KG1 (cell line): ENCODE measurements at regions not wholly inside any gene's neighbourhood (a gene's known extent, or its start where the extent isn't known, plus 50 kb on each side); places are given as distances from the start of the nearest gene placed in this dataset.

Source experiments
- DNase-seq: peaks from one replicate; lab custom pipeline; 2025; lab: John Stamatoyannopoulos, UW

DNA sequence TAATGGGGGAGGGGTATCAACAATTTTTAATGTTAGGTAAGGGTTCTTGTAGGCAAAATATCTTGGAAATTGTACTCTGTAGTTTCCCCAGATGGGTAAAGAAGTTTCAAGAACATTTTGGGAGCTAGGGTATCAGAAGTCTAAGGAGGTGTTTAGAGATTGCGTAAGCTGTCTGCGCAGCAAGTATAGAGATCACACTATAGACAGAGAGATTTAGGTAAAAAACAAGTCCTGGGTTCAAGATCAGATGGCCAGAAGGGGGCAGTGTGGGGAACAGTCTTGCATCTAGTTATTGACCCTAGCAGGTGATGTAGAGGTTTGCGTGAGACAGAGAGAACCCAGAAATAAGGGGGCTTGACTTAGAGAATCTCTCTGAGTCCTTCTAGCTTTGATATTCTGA lies 80.8 kb downstream of the S1PR1 start:
- DNase-seq: no peak

DNA sequence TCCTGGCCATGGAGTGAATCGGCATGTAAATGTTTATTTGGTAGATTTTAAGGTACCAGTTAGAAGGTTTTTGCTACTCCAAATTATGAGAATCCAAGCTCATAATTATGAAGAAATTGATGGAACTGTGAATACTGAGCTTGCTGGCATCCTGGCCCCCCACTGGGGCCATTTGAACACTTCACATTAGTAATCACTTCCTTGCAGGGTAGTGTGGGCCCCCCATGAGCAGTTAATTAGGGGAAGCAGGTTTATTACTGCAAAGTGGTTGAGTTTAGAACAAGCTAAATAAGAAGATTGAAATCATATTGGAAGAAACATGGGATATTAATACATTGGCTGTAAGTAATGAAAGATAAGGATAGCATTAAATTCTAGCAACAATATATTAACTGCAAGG lies 86.7 kb downstream of the S1PR1 start:
- DNase-seq: no peak

DNA sequence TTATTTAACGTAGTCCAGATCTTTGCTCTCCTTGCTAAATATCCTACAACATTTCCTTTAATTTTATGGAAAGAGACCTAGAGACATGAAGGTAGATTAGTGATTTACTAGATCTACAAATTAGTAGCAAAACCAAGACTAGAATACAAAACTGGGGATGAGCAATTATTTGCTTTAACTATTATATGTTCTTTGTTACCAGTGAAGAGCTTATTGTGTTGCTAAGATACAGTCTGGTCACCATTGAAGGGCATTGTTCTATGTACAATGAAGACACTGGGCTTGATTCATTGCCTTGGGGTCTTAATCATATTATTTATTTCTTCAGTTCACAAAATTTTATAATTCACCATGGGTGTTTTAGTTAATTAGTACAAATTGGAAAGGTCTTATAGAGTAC lies 88.3 kb downstream of the S1PR1 start:
- DNase-seq: no peak

DNA sequence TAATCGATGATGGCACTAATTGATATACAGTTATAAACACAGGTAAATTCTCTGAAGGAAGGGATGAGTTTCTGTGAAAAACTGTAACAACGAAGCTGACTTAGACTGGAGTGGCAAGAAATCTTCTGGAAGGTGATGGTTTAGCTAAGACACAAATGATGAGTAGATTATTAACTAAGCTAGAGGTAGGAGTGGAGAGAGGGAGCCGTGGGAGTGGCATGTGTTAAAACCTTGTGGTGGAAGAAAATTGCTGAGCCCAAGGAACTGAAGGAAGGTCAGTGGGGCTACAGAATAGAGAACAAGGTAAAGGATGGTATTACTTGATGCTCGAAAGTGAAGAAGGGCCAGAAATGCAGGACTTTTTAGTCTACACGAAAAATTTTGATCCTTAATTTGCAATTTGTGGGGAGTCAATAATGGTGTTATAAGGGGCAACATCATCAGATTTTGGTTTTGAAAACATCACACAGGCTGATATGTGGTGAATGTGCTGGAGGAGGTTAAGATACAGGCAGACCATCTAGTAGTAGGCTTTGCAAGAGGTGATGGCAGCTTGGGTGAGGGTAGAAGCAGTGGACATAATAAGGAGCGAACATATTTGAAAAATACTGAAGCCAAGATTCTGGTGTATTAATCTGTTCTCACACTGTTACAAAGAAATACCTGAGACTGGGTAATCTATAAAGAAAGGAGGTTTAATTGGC lies 93.8 kb downstream of the S1PR1 start:
- DNase-seq: no peak

DNA sequence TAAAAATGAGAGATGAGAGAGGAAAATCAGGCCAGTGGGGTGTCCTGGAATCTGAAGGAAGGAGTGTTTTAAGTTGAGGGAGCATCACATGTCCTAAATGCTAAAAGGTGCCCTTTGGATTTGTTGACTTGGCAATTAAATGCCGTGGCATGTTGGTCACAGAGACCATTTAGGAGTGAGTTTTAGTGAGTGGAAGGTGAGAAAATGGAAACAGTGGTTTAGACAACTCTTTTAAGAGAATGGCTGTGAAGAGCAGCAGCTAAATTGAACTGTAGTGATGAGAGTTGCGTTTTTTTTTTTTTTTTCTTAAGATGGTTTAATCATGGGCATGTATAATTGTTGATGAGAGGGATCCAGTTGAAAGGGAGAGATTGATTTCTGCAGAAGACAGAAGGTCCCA lies 95.0 kb downstream of the S1PR1 start:
- DNase-seq: no peak

DNA sequence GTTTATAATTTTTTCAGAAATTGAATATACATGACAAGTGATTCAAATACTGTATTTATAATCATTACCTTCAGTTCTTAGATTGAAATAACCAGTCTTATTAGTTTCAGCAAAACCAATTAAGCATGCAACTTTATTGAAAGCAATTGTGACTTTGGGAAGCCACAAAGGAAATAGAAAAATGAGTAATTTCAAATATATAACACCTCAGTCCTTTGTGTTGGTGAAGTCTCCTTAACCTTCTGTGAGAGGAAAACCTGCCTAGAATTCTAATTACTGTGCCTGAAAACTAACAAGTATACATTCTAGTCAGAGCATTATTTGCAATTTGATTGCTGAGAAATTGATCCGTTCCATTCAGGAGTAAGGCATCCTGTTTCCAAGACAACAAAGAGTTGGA lies 95.8 kb downstream of the S1PR1 start:
- DNase-seq: no peak

DNA sequence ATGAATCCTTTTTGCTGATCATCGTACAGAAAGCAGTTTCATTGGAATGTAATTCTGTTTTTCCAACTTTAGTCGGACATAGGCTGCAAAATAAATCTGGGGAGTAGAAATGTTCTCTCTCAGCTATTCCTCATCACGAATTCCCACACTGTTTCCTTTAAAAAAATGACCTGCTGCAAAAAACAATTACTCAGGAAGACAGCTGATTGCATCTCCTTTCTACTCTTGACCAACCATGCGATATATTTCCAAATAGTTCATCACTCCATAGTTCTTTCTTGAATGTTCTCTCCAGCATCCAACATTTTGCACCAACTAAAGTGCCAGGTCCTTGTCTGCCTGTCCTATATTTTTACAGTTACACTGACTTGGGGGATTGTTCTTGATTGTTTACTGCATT lies 96.4 kb downstream of the S1PR1 start:
- no peak for DNase-seq

DNA sequence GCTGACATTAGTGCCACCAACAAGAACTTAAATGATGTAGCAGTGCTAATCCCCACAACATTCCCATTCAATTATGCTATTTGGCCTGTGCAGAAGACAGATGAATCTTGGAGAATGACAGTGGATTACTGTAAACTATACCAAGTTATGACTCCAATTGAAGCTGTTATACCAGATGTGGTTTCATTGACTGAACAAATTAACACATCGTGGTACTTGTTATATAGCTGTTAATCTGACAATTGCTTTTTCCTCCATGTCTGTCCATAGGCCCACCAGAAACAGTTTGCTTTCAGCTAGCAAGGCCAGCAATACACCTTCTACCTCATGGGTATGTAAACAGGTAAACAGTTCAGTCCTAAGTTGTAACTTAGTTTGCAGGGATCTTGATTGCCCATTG lies 101.1 kb downstream of the S1PR1 start:
- no peak for DNase-seq

DNA sequence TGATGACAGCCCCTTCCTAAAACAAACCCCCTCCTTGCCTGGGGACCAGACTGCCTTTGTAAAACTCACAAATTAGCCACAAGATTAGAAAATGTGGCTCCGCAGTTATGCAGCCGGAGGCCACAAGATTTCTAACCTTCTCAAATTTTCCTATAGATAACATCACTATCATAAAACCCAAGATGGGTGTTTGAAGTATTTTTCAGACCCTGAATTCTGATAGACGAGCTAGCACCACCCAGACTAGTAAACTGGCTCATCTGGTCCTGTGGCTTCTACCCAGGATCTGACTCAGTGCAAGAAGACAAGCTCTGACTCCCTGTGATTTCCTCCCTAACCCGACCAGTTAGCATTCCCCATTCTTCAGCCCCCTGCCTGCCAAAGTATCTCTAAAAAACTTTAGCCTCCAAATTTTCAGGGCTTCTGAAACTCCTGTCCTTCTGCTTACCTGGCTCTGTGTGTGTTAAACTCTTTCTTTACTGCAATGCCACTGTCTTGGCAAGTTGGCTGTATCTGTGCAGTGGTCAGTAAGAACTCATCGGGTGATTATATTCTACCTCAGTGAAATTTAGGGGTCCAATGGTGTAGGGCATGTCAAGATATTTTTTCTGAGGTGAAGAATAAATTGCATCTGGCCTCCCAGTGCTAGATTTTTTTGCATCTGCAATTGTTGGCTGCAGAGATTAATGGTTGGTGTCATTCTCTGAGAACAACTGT lies 102.1 kb downstream of the S1PR1 start:
- DNase-seq: no peak

DNA sequence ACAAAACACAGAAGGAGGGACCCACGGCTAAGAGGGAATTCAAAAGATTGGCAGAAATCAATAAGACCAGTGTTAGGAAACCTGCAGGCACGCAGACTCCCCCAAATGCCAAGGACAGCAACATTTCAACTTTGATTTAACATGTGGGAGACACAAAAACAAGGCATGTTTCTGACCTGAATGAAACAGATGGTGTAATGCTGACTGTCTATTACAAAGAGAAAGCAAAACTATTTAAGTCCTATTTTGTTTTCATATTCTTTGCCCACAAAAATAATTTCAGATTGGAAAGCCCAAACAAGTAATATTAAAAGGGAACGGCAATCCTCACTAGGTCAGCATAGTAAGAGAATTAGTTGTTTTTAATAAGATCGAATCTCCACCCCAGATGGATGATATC lies 107.9 kb downstream of the S1PR1 start:
- no peak for DNase-seq

DNA sequence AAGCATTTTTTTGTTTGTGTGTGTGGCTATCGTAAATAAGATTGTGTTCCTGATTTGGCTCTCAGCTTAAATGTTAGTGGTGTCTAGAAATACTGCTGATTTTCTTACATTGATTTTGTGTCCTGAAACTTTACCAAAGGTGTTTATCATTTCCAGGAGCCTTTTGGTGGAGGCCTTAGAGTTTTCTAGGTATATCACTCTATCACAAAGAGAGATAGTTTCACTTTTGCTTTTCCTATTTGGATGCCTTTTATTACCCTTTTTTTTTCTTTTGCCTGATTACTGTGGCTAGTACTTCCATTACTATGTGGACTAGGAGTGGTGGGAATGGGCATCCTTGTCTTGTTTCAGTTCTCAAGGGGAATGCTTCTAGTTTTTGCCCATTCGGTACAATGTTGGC lies 109.6 kb downstream of the S1PR1 start:
- no peak for DNase-seq

DNA sequence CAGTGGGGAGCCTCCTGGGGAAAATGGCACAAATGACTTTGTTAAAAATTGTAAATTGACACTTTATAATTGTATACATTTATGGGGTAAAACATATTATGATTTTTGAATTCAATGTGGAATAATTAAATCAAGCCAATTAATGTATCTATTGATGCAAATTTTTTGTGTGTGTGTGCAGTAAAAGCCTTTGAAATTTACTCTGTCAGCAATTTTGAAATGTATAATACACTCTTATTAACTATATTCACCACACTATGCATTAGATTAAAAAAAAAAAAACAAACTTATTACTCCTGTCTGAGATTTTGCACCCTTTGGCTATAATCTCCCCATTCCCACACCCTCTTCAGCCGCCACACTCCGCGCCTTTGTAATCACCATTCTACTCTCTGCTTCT lies 119.2 kb downstream of the S1PR1 start:
- no peak for DNase-seq

DNA sequence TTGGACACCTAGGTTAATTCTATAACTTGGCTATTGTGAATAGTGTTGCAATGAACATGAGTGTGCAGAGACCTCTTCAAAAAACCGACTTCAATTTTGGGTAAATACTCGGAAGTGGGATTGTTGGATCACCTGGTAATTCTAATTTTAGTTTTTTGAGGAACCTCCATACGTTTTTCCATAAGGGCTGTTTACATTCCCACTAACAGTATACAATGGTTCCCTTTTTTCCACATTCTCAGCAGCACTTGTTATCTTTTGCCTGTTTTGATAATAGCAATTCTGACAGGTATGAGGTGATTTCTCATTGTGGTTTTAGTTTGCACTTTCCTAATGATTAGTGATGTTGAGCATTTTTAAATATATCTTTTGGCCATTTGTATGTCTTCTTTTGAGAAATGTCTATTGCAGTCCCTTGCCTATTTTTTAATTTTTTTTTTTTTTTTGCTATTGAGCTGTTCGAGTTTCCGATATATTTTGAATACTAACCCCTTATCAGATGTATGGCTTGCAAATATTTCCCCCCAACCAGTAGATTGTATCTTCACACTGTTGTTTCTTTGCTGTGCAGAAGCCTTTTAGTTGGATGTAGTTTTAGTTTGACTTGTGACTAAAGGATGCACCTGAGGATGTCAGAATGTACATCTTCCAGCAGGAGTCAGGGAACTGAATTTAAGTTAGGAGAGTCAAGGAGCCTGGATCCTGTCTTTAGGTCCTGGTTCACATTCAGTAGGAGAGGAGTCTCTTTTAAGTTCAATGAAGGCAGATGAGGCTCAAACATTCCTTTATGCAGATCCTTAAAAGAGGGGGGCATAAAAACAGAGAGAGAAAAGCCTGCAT lies 120.0 kb downstream of the S1PR1 start:
- DNase-seq: no peak

DNA sequence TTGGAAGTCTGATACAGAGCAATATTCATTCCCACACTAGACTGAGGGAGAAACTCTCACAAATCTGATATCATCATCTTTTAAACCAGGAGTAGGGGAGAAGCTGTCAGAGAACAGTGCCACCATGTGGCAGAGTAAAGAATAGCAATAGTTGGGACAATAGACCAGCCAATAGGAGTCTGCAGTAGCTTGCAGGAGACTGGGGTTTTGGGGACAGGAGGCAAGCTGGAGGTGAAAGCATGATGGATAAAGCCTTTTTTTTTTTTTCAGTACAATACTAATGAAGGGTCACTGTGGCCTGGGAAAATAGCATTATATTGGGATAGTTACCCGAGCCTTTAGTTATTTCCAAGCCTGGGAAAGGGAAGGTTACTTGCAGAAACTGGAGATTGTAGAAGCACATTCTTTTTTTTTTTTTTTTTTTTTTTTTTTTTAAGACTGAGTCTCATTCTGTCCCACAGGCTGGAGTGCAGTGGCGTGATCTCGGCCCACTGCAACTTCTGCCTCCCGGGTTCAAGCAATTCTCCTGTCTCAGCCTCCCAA lies 120.7 kb downstream of the S1PR1 start:
- peak; percentile 20 for DNase-seq

DNA sequence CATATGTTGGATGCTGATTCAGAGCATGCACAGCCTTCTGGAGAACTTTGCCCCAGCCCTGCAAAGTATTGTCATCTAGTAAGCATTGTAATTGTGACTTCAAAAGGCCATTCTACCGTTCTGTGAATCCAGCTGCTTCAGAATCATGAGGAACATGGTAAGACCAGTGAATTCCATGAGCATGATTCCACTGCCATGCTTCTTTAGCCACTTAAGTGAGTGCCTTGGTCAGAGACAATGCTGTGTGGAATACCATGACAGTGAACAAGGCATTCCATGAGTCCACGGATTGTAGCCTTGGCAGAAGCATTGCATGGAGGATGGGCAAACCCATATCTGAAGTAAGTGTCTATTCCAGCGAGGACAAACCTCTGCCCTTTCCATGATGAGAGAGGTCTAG lies 123.7 kb downstream of the S1PR1 start:
- no peak for DNase-seq

DNA sequence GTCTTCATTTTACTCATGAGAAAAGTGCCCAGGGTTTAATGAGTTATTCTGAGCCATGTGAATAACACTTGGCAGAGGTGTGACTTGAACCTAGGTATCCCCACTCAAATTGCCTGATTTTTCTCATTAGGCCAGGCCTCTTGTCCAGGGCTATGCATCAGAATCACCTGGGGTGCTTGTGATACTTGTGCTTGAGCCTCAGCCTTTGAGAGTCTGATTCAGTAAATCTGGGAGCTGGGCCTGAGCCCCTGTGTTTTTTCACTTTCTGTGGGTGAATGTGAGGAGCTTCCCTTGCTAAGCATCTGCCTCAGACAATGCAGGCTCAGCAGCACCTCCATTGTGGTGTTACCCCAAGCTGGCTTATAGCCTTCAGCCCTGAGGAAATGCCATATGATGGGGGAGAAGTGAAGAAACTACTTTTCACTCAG lies 127.1 kb downstream of the S1PR1 start:
- no peak for DNase-seq

DNA sequence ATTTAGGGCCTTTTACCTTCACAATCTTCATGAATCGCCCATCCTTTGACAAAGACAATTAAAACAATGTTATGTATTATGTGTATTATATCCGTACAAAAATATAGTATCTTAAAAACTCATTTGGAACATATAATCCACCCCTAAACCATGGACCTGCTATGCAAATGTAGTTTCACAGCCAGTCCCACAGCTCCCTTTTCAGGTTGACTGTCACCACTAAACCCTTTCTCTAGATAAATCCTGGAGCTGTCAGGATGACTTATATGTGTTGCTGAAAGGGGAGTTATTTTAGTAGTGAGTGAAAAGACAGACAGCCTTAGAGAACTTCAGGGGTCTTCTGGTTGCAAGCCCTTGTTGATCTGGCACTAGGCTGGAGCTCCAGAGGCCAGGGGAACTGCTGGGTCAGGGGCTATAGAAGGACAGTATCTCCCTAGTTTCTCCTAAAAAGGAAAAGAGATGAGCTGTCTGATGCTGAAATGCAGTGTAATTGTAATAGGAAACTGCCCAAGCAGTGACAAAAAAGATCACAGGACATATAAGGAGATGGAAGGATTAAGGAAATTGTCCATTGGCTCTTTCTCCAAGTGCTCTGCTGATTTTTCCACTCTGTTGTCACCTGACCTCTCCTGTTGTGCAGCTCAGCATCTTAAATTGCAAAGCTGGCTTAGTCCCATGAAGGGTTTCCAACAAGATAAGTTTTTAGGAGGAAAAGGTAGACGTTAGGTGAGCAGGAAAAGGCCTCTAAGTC lies 127.7 kb downstream of the S1PR1 start:
- DNase-seq: no peak

DNA sequence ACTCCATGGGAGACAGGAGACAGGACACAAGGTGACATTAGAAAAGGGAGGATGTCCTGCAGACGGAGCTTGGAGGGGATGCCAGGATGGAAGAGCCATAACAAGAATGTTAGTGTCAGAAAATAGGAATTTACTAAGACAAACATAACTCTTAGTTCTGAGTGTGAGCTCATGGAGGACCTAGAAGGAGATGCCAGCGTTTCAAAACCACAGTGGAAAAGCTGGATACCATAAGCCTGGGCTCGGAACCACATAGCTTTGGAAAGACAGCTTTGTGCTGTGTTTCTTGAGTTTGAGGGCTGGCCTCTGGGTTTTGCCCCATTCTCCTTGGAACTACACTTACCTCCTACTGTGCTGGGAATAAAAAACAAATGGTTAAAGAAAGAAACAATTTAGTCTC lies 128.4 kb downstream of the S1PR1 start:
- no peak for DNase-seq

DNA sequence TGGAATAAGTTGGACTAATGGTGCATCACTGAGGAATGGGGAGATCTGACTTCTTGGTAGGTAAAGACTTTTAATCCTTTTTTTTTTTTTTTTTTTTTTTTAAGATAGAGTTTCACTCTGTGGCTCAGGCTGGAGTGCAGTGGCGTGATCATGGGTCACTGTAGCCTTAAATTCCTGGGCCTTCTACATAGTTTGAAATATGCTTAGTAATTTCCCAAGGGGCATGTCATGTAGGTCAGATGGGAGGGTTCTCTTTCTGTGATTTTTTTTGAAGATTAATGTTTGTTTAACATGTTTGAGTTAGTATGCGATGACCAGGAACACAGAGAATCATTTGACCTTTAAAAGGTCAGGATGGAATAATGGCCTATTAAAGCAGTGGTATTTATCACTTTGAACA lies 129.1 kb downstream of the S1PR1 start:
- no peak for DNase-seq

DNA sequence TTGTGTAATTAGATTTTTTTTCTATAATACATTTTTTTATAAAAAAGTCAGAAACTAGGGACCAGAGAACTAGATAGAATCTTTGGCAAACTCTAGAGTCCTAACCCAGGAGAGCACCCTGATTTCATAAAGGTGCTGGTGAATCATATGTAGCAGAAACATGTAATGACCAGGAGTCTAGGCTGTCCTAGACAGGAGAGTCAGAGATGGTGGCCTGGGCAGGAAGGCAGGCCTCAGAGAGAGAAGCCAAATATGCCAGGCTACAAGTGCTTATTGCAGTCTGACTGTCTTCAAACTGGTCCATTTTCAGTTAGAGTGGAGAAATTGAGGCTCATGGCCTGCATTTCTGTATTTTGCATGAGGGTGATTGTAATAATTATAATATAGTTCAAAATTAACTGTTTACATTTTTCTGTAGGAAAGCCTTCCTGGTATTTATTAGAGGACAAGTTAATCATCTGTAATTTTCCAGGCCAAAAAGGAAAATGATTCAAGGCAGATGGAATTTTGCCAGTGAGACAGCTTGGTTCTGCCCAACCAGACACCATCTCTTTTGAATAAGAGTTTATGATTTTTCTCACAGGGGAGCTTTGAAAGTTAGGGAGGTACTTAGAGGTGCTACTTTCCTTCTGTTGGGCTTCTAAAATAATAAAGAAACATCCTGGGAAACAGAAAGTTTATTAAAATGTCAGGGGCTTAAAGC lies 129.8 kb downstream of the S1PR1 start:
- DNase-seq: no peak

DNA sequence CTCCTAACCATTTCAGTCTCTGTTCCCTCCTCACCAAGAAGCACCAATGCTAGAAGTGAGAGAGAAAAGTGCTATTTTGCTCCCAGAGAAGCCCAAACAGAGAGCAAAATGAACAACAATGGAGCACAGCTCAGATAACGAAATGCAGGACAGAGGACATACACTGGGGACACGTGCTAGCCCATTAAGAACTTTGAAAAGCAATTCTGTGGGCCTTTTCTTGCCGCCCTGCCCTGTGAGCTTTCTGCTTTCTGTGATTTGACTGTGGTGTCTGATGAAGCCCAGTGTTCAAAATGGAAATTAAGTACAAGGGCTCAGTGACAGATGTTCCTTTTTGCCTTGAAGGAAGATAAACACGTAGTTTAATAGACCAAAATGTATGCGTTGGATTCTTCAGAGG lies 130.8 kb downstream of the S1PR1 start:
- no peak for DNase-seq
